Trophoblast cell (in vitro differentiated cells and primary cell): ENCODE measurements at regions not wholly inside any gene's neighbourhood (a gene's known extent, or its start where the extent isn't known, plus 50 kb on each side); places are given as distances from the start of the nearest gene placed in this dataset.

ENCODE experiments used
- DNase-seq, 2 donors: peaks; one replicate each; pipeline ENCODE4 v3.0.0-alpha.2; 2016
- H2AFZ ChIP-seq: 2 replicates; pipeline ENCODE4 v1.6.1; 2013; ENCODE audit warnings: low read length, moderate library complexity, mild to moderate bottlenecking; ENCODE audit not compliant: insufficient read depth, poor library complexity
- H2AK5ac ChIP-seq: 2 replicates; pipeline ENCODE4 v1.6.1; 2013; ENCODE audit warnings: mild to moderate bottlenecking, low read length
- H2BK120ac ChIP-seq: 2 replicates; pipeline ENCODE4 v1.6.1; 2013; ENCODE audit warnings: low read length, mild to moderate bottlenecking, moderate library complexity; ENCODE audit not compliant: insufficient read depth, poor library complexity
- H2BK12ac ChIP-seq: 2 replicates; pipeline ENCODE4 v1.6.1; 2013; ENCODE audit warnings: mild to moderate bottlenecking, low read length, moderate library complexity
- H2BK5ac ChIP-seq: 2 replicates; pipeline ENCODE4 v1.6.1; 2013; ENCODE audit warnings: low read length, low read depth, moderate library complexity, mild to moderate bottlenecking; ENCODE audit not compliant: poor library complexity
- H3K14ac ChIP-seq: 2 replicates; pipeline ENCODE4 v1.6.1; 2013; ENCODE audit warnings: mild to moderate bottlenecking, low read length
- H3K18ac ChIP-seq: 2 replicates; pipeline ENCODE4 v1.6.1; 2013; ENCODE audit warnings: mild to moderate bottlenecking, low read length
- H3K23ac ChIP-seq: 2 replicates; pipeline ENCODE4 v1.6.1; 2013; ENCODE audit warnings: low read length
- H3K27ac ChIP-seq: 2 replicates; pipeline ENCODE4 v1.5.1; 2013; ENCODE audit warnings: low read depth, mild to moderate bottlenecking, inconsistent platforms, low read length, moderate library complexity
- H3K27me3 ChIP-seq: 2 replicates; pipeline ENCODE4 v1.6.1; 2013; ENCODE audit warnings: inconsistent platforms, mild to moderate bottlenecking, low read length, moderate library complexity; ENCODE audit not compliant: insufficient read depth
- H3K36me3 ChIP-seq, 2 experiments: 1 replicate in 1 of 2; 2 replicates in 1 of 2; pipeline ENCODE4 v1.6.1; 2013; ENCODE audit warnings: low read length in 2 of 2, mild to moderate bottlenecking in 2 of 2, moderate library complexity in 1 of 2; ENCODE audit not compliant: insufficient read depth in 2 of 2, control insufficient read depth in 1 of 2
- H3K4ac ChIP-seq: 2 replicates; pipeline ENCODE4 v1.6.1; 2013; ENCODE audit warnings: low read depth, mild to moderate bottlenecking, low read length, moderate library complexity
- H3K4me1 ChIP-seq, 2 experiments: 1 replicate in 1 of 2; 2 replicates in 1 of 2; pipeline ENCODE4 v1.6.1; 2013; ENCODE audit warnings: low read length in 2 of 2, mild to moderate bottlenecking in 2 of 2, moderate library complexity in 1 of 2; ENCODE audit not compliant: insufficient read depth in 2 of 2, control insufficient read depth in 1 of 2
- H3K4me2 ChIP-seq: 2 replicates; pipeline ENCODE4 v1.6.1; 2013; ENCODE audit warnings: inconsistent platforms, mild to moderate bottlenecking, low read length, moderate library complexity
- H3K4me3 ChIP-seq: 2 replicates; pipeline ENCODE4 v1.5.1; 2013; ENCODE audit warnings: mild to moderate bottlenecking, low read depth, low read length, inconsistent platforms
- H3K79me1 ChIP-seq: one replicate; pipeline ENCODE4 v1.6.1; 2013; ENCODE audit warnings: low read length
- H3K79me2 ChIP-seq: 2 replicates; pipeline ENCODE4 v1.6.1; 2013; ENCODE audit warnings: low read length, mild to moderate bottlenecking; ENCODE audit not compliant: control insufficient read depth, insufficient read depth, poor library complexity
- H3K9ac ChIP-seq: 2 replicates; pipeline ENCODE4 v1.6.1; 2013; ENCODE audit warnings: mild to moderate bottlenecking, low read length
- H3K9me3 ChIP-seq: 2 replicates; pipeline ENCODE4 v1.6.1; 2013; ENCODE audit warnings: low read depth, mild to moderate bottlenecking, control low read depth, inconsistent platforms, low read length; ENCODE audit not compliant: insufficient read depth
- H4K12ac ChIP-seq: 2 replicates; pipeline ENCODE4 v1.6.1; 2013; ENCODE audit warnings: low read depth, mild to moderate bottlenecking, low read length, moderate library complexity
- H4K8ac ChIP-seq: 2 replicates; pipeline ENCODE4 v1.6.1; 2013; ENCODE audit warnings: low read depth, mild to moderate bottlenecking, low read length, moderate library complexity
- H4K91ac ChIP-seq: one replicate; pipeline ENCODE4 v1.6.1; 2013; ENCODE audit warnings: low read depth, mild to moderate bottlenecking, low read length, moderate library complexity
- WGBS: extraction: QIAGEN DNeasy Blood & Tissue Kit; methylation state at CpG from one replicate; pipeline ENCODE4 v1.1.7; 2013; ENCODE audit warnings: missing lambda C conversion rate; ENCODE audit not compliant: insufficient read length, insufficient coverage; ENCODE audit errors: extremely low coverage; 5-methylcytosine and 5-hydroxymethylcytosine counted together

DNA sequence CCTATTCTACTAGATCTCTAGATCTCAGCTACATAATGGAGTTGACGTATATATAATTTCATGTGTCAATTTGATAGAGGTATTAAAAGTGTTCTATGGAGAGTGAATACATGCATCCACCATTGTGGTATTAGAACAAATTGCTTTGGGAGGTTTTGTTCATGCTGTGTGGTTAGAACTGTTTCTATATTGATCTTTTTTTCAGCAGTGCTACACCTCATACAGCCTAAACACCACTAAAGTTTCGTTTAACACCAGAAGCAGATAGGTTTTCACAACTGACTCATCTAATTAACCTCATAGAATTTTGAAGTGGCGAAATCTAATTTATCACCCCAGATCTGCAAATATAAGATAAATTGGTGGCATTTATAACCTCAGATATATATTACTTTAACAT lies 269.4 kb upstream of the SEMA6A start:
- H4K91ac ChIP-seq, result no peak overlapping the region
- DNase-seq, result no peak
- no peaks in the 10 kb centered on the region for H3K4me1 ChIP-seq
- no peaks in the 10 kb centered on the region for H3K36me3 ChIP-seq
- no peak overlapping the region for H3K4me3 ChIP-seq
- no CpG with 5 or more reads among the region's 3 CpGs for WGBS
- H3K79me2 ChIP-seq, result no peaks in the 10 kb centered on the region
- H3K4me2 ChIP-seq, result no peak overlapping the region
- no peak overlapping the region for H4K8ac ChIP-seq
- no peak overlapping the region for H2BK120ac ChIP-seq
- no peak overlapping the region for H2AK5ac ChIP-seq
- H3K18ac ChIP-seq, result no peak overlapping the region
- H2AFZ ChIP-seq, result no peak overlapping the region
- H3K27ac ChIP-seq, result no peak overlapping the region
- no peak overlapping the region for H3K9ac ChIP-seq
- H2BK5ac ChIP-seq, result no peak overlapping the region
- no peaks in the 10 kb centered on the region for H3K27me3 ChIP-seq
- no peaks in the 10 kb centered on the region for H3K9me3 ChIP-seq
- no peak overlapping the region for H3K14ac ChIP-seq
- H2BK12ac ChIP-seq, result no peak overlapping the region
- no peak overlapping the region for H4K12ac ChIP-seq
- no peak overlapping the region for H3K4ac ChIP-seq
- no peak overlapping the region for H3K23ac ChIP-seq
- no peaks in the 10 kb centered on the region for H3K79me1 ChIP-seq

DNA sequence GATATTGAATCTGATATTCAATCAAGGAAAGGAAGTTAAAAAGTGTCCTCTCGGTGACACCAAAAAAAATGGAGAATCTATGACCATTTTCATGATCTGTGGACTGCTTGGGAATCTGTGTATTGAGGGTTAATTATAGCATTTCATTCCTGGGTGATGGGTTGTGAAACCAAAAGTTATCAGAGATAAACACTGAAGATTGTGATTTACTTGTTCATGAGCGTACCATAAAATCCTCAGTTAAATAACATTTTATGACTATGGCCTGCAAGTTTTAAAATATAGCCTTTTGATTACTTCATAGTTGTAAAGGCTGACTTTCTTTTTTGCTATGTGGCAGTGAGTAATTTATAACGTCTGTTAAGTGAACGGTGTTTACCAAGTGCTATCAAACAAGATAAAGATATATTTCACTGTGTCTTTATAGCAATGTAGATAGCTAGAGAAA lies 267.9 kb upstream of the SEMA6A start:
- WGBS, result no CpG with 5 or more reads among the region's 4 CpGs

DNA sequence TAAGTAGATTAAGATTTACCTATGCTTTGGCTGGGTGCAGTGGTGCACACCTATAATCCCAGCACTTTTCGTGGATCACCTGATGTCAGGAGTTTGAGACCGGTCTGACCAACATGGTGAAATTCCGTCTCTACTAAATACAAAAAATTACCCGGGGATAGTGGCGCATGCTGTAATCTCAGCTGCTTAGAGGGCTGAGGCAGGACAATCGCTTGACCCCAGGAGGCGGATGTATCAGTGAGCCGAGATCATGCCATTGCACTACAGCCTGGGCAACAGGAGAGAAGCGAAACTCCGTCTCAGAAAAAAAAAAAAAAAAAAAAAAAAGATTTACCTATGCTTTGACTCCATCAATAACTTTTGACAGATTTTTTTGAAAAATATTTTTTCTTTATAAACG lies 267.1 kb upstream of the SEMA6A start:
- H3K27ac ChIP-seq, result no peak overlapping the region
- no peak overlapping the region for H3K9ac ChIP-seq
- H3K14ac ChIP-seq, result no peak overlapping the region
- DNase-seq, result peak; percentile 34 to 64
- no peak overlapping the region for H4K12ac ChIP-seq
- H2BK120ac ChIP-seq, result no peak overlapping the region
- no peaks in the 10 kb centered on the region for H3K79me2 ChIP-seq
- H2AK5ac ChIP-seq, result no peak overlapping the region
- H3K18ac ChIP-seq, result no peak overlapping the region
- H3K4me2 ChIP-seq, result no peak overlapping the region
- H4K91ac ChIP-seq, result no peak overlapping the region
- H3K23ac ChIP-seq, result no peak overlapping the region
- H3K4me1 ChIP-seq, result no peaks in the 10 kb centered on the region
- no peak overlapping the region for H4K8ac ChIP-seq
- H2AFZ ChIP-seq, result no peak overlapping the region
- no peaks in the 10 kb centered on the region for H3K79me1 ChIP-seq
- no peaks in the 10 kb centered on the region for H3K27me3 ChIP-seq
- H3K36me3 ChIP-seq, result no peaks in the 10 kb centered on the region
- no peak overlapping the region for H2BK5ac ChIP-seq
- no peak overlapping the region for H3K4me3 ChIP-seq
- H2BK12ac ChIP-seq, result no peak overlapping the region
- no peaks in the 10 kb centered on the region for H3K9me3 ChIP-seq
- WGBS, result no CpG with 5 or more reads among the region's 11 CpGs
- no peak overlapping the region for H3K4ac ChIP-seq

More for the DNA sequence above, 267.9 kb upstream of the SEMA6A start:
- H3K79me1 ChIP-seq, result no peaks in the 10 kb centered on the region
- no peaks in the 10 kb centered on the region for H3K4me1 ChIP-seq
- no peak overlapping the region for H3K4ac ChIP-seq
- H3K9me3 ChIP-seq, result no peaks in the 10 kb centered on the region
- H4K8ac ChIP-seq, result no peak overlapping the region
- no peak overlapping the region for H2BK12ac ChIP-seq
- H4K12ac ChIP-seq, result no peak overlapping the region
- H3K4me3 ChIP-seq, result no peak overlapping the region
- no peak overlapping the region for H2BK5ac ChIP-seq
- H3K36me3 ChIP-seq, result no peaks in the 10 kb centered on the region
- no peak overlapping the region for H3K4me2 ChIP-seq
- no peak for DNase-seq
- no peak overlapping the region for H3K27ac ChIP-seq
- H3K9ac ChIP-seq, result no peak overlapping the region
- H3K27me3 ChIP-seq, result no peaks in the 10 kb centered on the region
- H3K79me2 ChIP-seq, result no peaks in the 10 kb centered on the region
- H2BK120ac ChIP-seq, result no peak overlapping the region
- H2AFZ ChIP-seq, result no peak overlapping the region
- no peak overlapping the region for H4K91ac ChIP-seq
- no peak overlapping the region for H2AK5ac ChIP-seq
- no peak overlapping the region for H3K14ac ChIP-seq
- H3K23ac ChIP-seq, result no peak overlapping the region
- no peak overlapping the region for H3K18ac ChIP-seq

DNA sequence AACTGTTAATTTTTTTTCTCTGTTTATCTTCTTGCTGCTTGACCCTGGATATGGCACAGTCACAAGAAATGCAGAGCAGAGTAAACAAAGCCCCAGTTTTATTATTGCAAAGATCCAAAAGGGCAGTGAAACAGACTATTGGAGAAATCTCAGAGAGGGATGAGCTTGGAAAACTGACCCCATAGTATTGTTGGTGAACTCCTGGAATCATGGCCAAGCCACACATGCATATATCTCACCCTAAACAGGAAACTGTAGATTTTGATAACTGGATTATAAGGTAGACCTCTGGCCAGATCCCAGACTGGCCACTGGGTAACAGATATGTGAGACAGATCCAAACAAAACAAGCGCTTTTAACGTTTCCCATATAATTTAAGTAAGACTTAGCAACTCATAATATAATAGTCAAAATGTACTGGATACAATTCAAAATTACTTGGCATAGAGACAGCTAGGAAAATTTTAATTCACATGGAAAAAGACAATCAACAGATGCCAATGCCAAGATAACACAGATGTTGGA lies 263.5 kb upstream of the SEMA6A start:
- no CpG with 5 or more reads among the region's 2 CpGs for WGBS
- H3K18ac ChIP-seq, result no peak overlapping the region

More for the DNA sequence above, 263.5 kb upstream of the SEMA6A start:
- Histone ChIP-seq H3K79me1 (no peaks in the 10 kb centered on the region), H2AK5ac (no peak overlapping the region), H3K23ac (no peak overlapping the region), H3K9me3 (no peaks in the 10 kb centered on the region), H3K9ac (no peak overlapping the region), H3K4ac (no peak overlapping the region), H3K4me1 (no peaks in the 10 kb centered on the region), H3K27ac (no peak overlapping the region), H3K36me3 (no peaks in the 10 kb centered on the region), H4K91ac (no peak overlapping the region), H2BK12ac (no peak overlapping the region), H3K27me3 (no peaks in the 10 kb centered on the region), H2AFZ (no peak overlapping the region), H3K4me3 (no peak overlapping the region), H4K12ac (no peak overlapping the region), H3K4me2 (no peak overlapping the region), H3K14ac (no peak overlapping the region), H4K8ac (no peak overlapping the region), H3K79me2 (no peaks in the 10 kb centered on the region), H2BK5ac (no peak overlapping the region), H2BK120ac (no peak overlapping the region)
- no peak for DNase-seq
